Sigmoid colon (tissue), 6 donors: ENCODE measurements at regions not wholly inside any gene's neighbourhood (a gene's known extent, or its start where the extent isn't known, plus 50 kb on each side); places are given as distances from the start of the nearest gene placed in this dataset.

Experiments used
- DNase-seq: peaks from one replicate; pipeline ENCODE4 v3.0.0-alpha.2; 2019
- H3K27ac ChIP-seq, 4 donors: fragments of 200-600 bp; sonication (generic); one replicate each; pipeline ENCODE4 v1.5.1; 2016 to 2019; ENCODE audit warnings: mild to moderate bottlenecking in 1 of 4
- H3K27me3 ChIP-seq, 3 donors: fragments of 200-600 bp; sonication (generic); one replicate each; pipeline ENCODE4 v1.5.1; 2019; ENCODE audit warnings: mild to moderate bottlenecking in 1 of 3
- H3K36me3 ChIP-seq, 4 donors: fragments of 200-600 bp; sonication (generic); one replicate each; pipeline ENCODE4 v1.5.1; 2016 to 2019
- H3K4me1 ChIP-seq, 4 donors: fragments of 200-600 bp; sonication (generic); one replicate each; pipeline ENCODE4 v1.5.1; 2017 to 2019
- H3K4me3 ChIP-seq, 4 donors: fragments of 200-600 bp; sonication (generic); one replicate each; pipeline ENCODE4 v1.5.1; 2017 to 2019; ENCODE audit warnings: mild to moderate bottlenecking in 2 of 4, moderate library complexity in 1 of 4
- H3K9me3 ChIP-seq, 4 donors: fragments of 200-600 bp in 3 of 4; sonication (generic) in 3 of 4; one replicate each; pipeline versions ENCODE4 v1.5.1 to v1.6.1; 2013 to 2019
- EP300 ChIP-seq, 4 donors: sonication (generic); formaldehyde crosslinking; IDR thresholded peaks; one replicate each; pipeline ENCODE4 v1.6.1; 2017; ENCODE audit warnings: antibody characterized with exemption in 4 of 4
- POLR2A ChIP-seq, 2 donors: fragments of 450-650 bp; IDR thresholded peaks; one replicate each; pipeline ENCODE4 v1.6.1; 2016; ENCODE audit warnings: antibody characterized with exemption in 2 of 2, mild to moderate bottlenecking in 2 of 2, moderate library complexity in 2 of 2
- POLR2AphosphoS5 ChIP-seq, 4 donors: sonication (generic); formaldehyde crosslinking; IDR thresholded peaks; one replicate each; pipeline ENCODE4 v1.6.1; 2017; ENCODE audit warnings: antibody characterized with exemption in 4 of 4
- WGBS, 2 donors: extraction: QIAGEN DNeasy Blood & Tissue Kit; methylation state at CpG; one replicate each; pipeline ENCODE4 v1.1.7; 2013; 5-methylcytosine and 5-hydroxymethylcytosine counted together
- intact Hi-C: fragments of 100-400 bp; cut with DNase I; formaldehyde crosslinking; loops from one replicate; pipeline ENCODE4 v1.15.1; 2023
- TF ChIP-seq, protein P1 (sequence below), 4 experiments: fragments of 450-650 bp in 3 of 4; fragments of 200-600 bp in 1 of 4; IDR thresholded peaks; one replicate each; pipeline ENCODE4 v1.5.1; 2016 to 2019; ENCODE audit warnings: antibody characterized with exemption in 4 of 4, mild to moderate bottlenecking in 3 of 4, moderate library complexity in 2 of 4
- donor health status: healthy with polysubstance abuse.
- donor health status: healthy.

DNA sequence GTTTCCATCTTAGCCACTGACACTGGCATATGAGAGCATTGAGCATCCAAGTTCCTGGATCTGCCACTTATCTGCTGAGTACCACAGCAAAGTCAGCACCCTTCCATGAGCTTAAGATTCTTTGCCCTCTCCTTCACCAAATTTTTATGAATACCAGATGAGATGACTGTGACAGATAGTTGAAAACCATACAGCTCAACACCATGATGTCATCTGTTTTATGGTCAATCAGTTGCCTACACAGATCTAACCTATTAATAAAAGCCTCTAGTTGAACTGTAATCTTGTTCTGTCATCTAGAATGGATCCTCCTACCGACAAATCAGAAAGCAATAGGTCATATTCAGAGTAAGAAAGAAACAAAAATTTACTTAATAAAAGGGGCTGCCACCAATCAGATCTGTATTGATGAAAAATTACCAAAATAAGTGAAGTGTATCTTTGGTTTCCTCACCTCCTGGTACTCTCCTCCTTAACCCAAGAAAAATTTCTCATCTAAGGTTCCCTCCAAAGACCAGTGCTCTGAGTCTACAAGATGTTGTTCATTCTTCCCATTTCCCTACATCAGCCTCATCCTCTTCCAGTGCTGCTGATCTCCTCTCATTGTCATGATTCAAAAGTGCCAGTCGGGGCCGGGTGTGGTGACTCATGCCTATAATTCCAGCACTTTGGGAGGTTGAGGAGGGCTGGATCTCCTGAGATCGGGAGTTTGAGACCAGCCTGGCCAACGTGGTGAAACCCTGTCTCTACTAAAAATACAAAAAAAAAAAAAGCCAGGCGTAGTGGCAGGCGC is 138.8 kb upstream of the CTTNBP2NL start:
- DNase-seq, result no peak
- H3K27ac ChIP-seq, result no peak overlapping the region
- no peak for TF ChIP-seq EP300 (IDR thresholded peaks at IDR 0.05)
- no peak for TF ChIP-seq POLR2AphosphoS5 (IDR thresholded peaks at IDR 0.05)
- TF ChIP-seq, protein P1, sequence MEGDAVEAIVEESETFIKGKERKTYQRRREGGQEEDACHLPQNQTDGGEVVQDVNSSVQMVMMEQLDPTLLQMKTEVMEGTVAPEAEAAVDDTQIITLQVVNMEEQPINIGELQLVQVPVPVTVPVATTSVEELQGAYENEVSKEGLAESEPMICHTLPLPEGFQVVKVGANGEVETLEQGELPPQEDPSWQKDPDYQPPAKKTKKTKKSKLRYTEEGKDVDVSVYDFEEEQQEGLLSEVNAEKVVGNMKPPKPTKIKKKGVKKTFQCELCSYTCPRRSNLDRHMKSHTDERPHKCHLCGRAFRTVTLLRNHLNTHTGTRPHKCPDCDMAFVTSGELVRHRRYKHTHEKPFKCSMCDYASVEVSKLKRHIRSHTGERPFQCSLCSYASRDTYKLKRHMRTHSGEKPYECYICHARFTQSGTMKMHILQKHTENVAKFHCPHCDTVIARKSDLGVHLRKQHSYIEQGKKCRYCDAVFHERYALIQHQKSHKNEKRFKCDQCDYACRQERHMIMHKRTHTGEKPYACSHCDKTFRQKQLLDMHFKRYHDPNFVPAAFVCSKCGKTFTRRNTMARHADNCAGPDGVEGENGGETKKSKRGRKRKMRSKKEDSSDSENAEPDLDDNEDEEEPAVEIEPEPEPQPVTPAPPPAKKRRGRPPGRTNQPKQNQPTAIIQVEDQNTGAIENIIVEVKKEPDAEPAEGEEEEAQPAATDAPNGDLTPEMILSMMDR (IDR thresholded peaks at IDR 0.05), result no peak
- no peak for TF ChIP-seq POLR2A (IDR thresholded peaks at IDR 0.05)
- intact Hi-C loops, result no loop called here
- 80% methylated on average over 7 of the region's 7 CpGs for WGBS, 2 donors
- H3K4me1 ChIP-seq, result no peaks in the 10 kb centered on the region
- H3K4me3 ChIP-seq, result no peak overlapping the region
- H3K9me3 ChIP-seq, result no peaks in the 10 kb centered on the region
- no peaks in the 10 kb centered on the region for H3K36me3 ChIP-seq
- no peaks in the 10 kb centered on the region for H3K27me3 ChIP-seq

DNA sequence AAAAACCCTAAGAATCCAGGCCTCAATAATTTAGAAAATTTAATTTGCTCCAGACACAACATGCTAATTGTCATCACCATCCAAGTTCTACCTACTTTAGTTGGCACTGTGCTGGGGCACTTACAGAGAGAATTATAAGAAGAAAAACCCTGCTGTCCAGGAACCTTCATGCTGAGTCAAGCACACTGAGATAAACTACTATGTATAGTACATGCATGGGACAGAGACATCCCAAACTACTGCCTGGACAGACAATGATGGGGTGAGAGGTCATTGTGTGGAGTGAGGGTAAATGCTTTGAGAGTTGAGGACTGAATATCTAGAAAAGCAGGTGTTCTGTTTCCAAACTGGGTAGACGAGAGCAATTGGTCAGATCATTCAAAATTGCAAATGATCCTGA is 135.3 kb upstream of the CTTNBP2NL start:
- 89 to 91% methylated on average over 1 of the region's 1 CpG for WGBS, 2 donors
- no peak for DNase-seq
- Histone ChIP-seq H3K27me3 (no peaks in the 10 kb centered on the region), H3K9me3 (no peaks in the 10 kb centered on the region), H3K27ac (no peak overlapping the region), H3K36me3 (no peaks in the 10 kb centered on the region), H3K4me3 (no peak overlapping the region), H3K4me1 (peaks cover 0 to 14% (median 0%) of the 10 kb centered on the region in 4 donors)
- intact Hi-C loops, result no loop called here
- no peak for TF ChIP-seq POLR2AphosphoS5 (IDR thresholded peaks at IDR 0.05)
- TF ChIP-seq POLR2A (IDR thresholded peaks at IDR 0.05), result no peak
- TF ChIP-seq, protein P1 (IDR thresholded peaks at IDR 0.05), result no peak
- TF ChIP-seq EP300 (IDR thresholded peaks at IDR 0.05), result no peak

DNA sequence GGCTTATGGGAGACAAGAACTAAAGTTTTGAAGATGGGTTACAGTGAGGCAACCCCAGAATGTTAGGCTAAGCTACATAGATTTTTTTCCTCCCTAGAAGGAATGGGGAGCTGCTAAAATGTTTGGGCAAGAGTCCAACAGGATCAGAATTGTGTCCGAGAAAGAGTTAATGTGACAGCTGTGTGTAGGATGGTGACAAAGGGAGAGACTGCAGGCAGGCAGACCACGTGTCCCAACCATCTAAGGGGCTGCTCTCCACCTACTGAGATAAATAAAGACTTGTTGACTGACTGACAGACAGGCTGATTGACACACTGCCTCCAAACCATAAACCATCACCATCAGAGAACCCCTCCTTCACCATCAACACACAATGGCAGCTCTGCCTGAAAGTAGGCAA is 133.7 kb upstream of the CTTNBP2NL start:
- TF ChIP-seq EP300 (IDR thresholded peaks at IDR 0.05) (no peak), POLR2A (IDR thresholded peaks at IDR 0.05) (no peak), POLR2AphosphoS5 (IDR thresholded peaks at IDR 0.05) (no peak)
- TF ChIP-seq, protein P1 (IDR thresholded peaks at IDR 0.05), result no peak
- WGBS, 2 donors, result 56 to 61% methylated on average over 2 of the region's 2 CpGs
- H3K27me3 ChIP-seq, result no peaks in the 10 kb centered on the region
- intact Hi-C loops, result no loop called here
- H3K36me3 ChIP-seq, result no peaks in the 10 kb centered on the region
- no peak overlapping the region for H3K4me3 ChIP-seq
- no peak for DNase-seq
- no peak overlapping the region for H3K27ac ChIP-seq
- no peaks in the 10 kb centered on the region for H3K9me3 ChIP-seq
- H3K4me1 ChIP-seq, result peaks cover 0 to 14% (median 0%) of the 10 kb centered on the region in 4 donors

DNA sequence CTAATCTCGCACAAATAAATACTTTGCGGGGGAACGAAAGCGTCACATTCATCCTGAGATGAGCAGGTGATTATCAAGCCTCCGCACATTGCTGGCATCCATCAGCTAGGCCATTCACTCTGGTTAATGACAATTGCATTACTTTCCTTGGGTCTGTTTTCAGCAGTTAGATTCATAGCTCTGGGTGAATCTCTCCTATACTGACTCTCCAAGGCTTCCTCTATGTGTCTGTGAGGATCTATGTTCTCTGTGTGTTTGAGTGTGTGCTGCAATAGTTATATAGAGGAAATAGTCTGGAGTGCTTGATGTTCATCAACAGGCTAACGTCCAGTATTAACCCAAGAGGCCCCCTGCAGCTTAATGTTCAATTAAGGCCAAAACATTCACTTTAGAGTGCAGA is 133.0 kb upstream of the CTTNBP2NL start:
- no peak for TF ChIP-seq POLR2AphosphoS5 (IDR thresholded peaks at IDR 0.05)
- TF ChIP-seq POLR2A (IDR thresholded peaks at IDR 0.05), result no peak
- TF ChIP-seq, protein P1 (IDR thresholded peaks at IDR 0.05), result no peak
- TF ChIP-seq EP300 (IDR thresholded peaks at IDR 0.05), result no peak
- Histone ChIP-seq H3K4me3 (no peak overlapping the region), H3K4me1 (peaks cover 0 to 14% (median 0%) of the 10 kb centered on the region in 4 donors), H3K27ac (no peak overlapping the region), H3K27me3 (no peaks in the 10 kb centered on the region), H3K36me3 (no peaks in the 10 kb centered on the region), H3K9me3 (no peaks in the 10 kb centered on the region)
- no peak for DNase-seq
- intact Hi-C loops, result no loop called here
- WGBS, 2 donors, result 82 to 88% methylated on average over 6 of the region's 6 CpGs
